ENCODE measurements at regions not wholly inside any gene's neighbourhood (a gene's known extent, or its start where the extent isn't known, plus 50 kb on each side); places are given as distances from the start of the nearest gene placed in this dataset.

DNA sequence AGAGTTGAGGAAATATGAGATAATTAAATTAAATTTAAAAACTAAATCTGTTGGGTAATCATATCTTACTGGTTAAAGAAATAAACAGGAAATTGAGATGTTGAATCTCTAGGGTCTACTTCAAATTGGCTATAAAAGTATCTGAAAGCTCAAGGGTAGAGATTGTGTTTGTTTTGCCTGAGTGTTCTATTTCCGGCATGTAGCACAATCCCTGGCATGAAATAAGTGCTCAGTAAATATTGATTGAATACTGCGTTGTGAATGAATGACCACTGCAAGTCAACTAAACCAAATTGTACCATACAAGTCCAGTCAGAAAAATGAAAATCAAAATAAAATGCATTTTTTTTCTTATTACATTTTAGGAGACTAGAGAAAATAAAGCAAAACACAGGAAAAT is 709.8 kb downstream of the EPM2A start:
- no peaks in the 10 kb centered on the region for H3K36me3 ChIP-seq (ENCODE audit: insufficient read depth, low read length)
- H3K4me1 ChIP-seq (ENCODE audit: insufficient read depth, low read length): no peaks in the 10 kb centered on the region
- H3K9me3 ChIP-seq (ENCODE audit: low read depth, low read length): no peaks in the 10 kb centered on the region
- no peak for DNase-seq (ENCODE audit: insufficient read length, low spot score, missing footprints)
- no peak overlapping the region for H3K27ac ChIP-seq (ENCODE audit: low read depth, low read length)
- no peak overlapping the region for H3K4me2 ChIP-seq (ENCODE audit: insufficient read depth, low read length)
- TF ChIP-seq CTCF (IDR thresholded peaks at IDR 0.05; ENCODE audit: extremely low read depth, low read depth, low read length): no peak
- no peaks in the 10 kb centered on the region for H3K27me3 ChIP-seq (ENCODE audit: insufficient read depth, low read length)
- H2AFZ ChIP-seq (ENCODE audit: low read length): peak overlapping the region; percentile 38
- no peaks in the 10 kb centered on the region for H4K20me1 ChIP-seq (ENCODE audit: insufficient read depth, low read length)
- H3K79me2 ChIP-seq (ENCODE audit: insufficient read depth, low read length): no peaks in the 10 kb centered on the region
- H3K4me3 ChIP-seq (ENCODE audit: insufficient read depth, low read length): no peak overlapping the region

- Histone ChIP-seq H3K4me2 (ENCODE audit: insufficient read depth, low read length) (no peak overlapping the region), H3K27ac (ENCODE audit: low read depth, low read length) (no peak overlapping the region), H3K27me3 (ENCODE audit: insufficient read depth, low read length) (no peaks in the 10 kb centered on the region), H2AFZ (ENCODE audit: low read length) (no peak overlapping the region), H3K4me1 (ENCODE audit: insufficient read depth, low read length) (peaks cover 3% of the 10 kb centered on the region), H3K4me3 (ENCODE audit: insufficient read depth, low read length) (no peak overlapping the region), H4K20me1 (ENCODE audit: insufficient read depth, low read length) (no peaks in the 10 kb centered on the region), H3K79me2 (ENCODE audit: insufficient read depth, low read length) (no peaks in the 10 kb centered on the region), H3K9me3 (ENCODE audit: low read depth, low read length) (no peaks in the 10 kb centered on the region), H3K36me3 (ENCODE audit: insufficient read depth, low read length) (no peaks in the 10 kb centered on the region)
- DNase-seq (ENCODE audit: insufficient read length, low spot score, missing footprints): no peak
- TF ChIP-seq CTCF (IDR thresholded peaks at IDR 0.05; ENCODE audit: extremely low read depth, low read depth, low read length): no peak
Observed at GRCh38 chr6:145026267-145026679, 709.0 kb downstream of the EPM2A start.

GRCh38 chr6:145028144-145028818 is 707.0 kb downstream of the EPM2A start:
- Histone ChIP-seq H4K20me1 (ENCODE audit: insufficient read depth, low read length) (no peaks in the 10 kb centered on the region), H2AFZ (ENCODE audit: low read length) (peak overlapping the region; percentile 69), H3K79me2 (ENCODE audit: insufficient read depth, low read length) (no peaks in the 10 kb centered on the region), H3K4me1 (ENCODE audit: insufficient read depth, low read length) (peaks cover 3% of the 10 kb centered on the region), H3K27ac (ENCODE audit: low read depth, low read length) (no peak overlapping the region), H3K4me3 (ENCODE audit: insufficient read depth, low read length) (no peak overlapping the region), H3K9me3 (ENCODE audit: low read depth, low read length) (no peaks in the 10 kb centered on the region), H3K36me3 (ENCODE audit: insufficient read depth, low read length) (no peaks in the 10 kb centered on the region), H3K4me2 (ENCODE audit: insufficient read depth, low read length) (peak overlapping the region; percentile 21), H3K27me3 (ENCODE audit: insufficient read depth, low read length) (no peaks in the 10 kb centered on the region)
- peak; percentile 64 for TF ChIP-seq CTCF (IDR thresholded peaks at IDR 0.05; ENCODE audit: extremely low read depth, low read depth, low read length)
- no peak for DNase-seq (ENCODE audit: insufficient read length, low spot score, missing footprints)

- no peak overlapping the region for H3K4me2 ChIP-seq (ENCODE audit: insufficient read depth, low read length)
- H4K20me1 ChIP-seq (ENCODE audit: insufficient read depth, low read length): no peaks in the 10 kb centered on the region
- DNase-seq (ENCODE audit: insufficient read length, low spot score, missing footprints): no peak
- no peak for TF ChIP-seq CTCF (IDR thresholded peaks at IDR 0.05; ENCODE audit: extremely low read depth, low read depth, low read length)
- peaks cover 3% of the 10 kb centered on the region for H3K4me1 ChIP-seq (ENCODE audit: insufficient read depth, low read length)
- H3K4me3 ChIP-seq (ENCODE audit: insufficient read depth, low read length): no peak overlapping the region
- peak overlapping the region; percentile 18 for H2AFZ ChIP-seq (ENCODE audit: low read length)
- no peaks in the 10 kb centered on the region for H3K9me3 ChIP-seq (ENCODE audit: low read depth, low read length)
- H3K36me3 ChIP-seq (ENCODE audit: insufficient read depth, low read length): no peaks in the 10 kb centered on the region
- no peaks in the 10 kb centered on the region for H3K79me2 ChIP-seq (ENCODE audit: insufficient read depth, low read length)
- H3K27ac ChIP-seq (ENCODE audit: low read depth, low read length): no peak overlapping the region
- no peaks in the 10 kb centered on the region for H3K27me3 ChIP-seq (ENCODE audit: insufficient read depth, low read length)
Observed at GRCh38 chr6:145031001-145031400, 704.3 kb downstream of the EPM2A start.

Data from osteoblast (primary cell).